Activated CD4-positive, alpha-beta memory T cell treated with anti-CD3 and anti-CD28 coated beads for 36 hours (primary cell): ENCODE measurements at regions not wholly inside any gene's neighbourhood (a gene's known extent, or its start where the extent isn't known, plus 50 kb on each side); places are given as distances from the start of the nearest gene placed in this dataset.
"Not testable (repeated sequence)": the region's sequence is repeated elsewhere in the genome, so short reads cannot be mapped to it uniquely, and the experiment has no call there.

Experiments
- CTCF ChIA-PET: fragments of 350-600 bp; sonication (Branson Sonifier 250); formaldehyde crosslinking; loops from one replicate; lab custom pipeline; 2021; ENCODE audit warnings: antibody characterized with exemption, inconsistent platforms; lab: Charles Lee
- POLR2A ChIA-PET: fragments of 350-600 bp; sonication (Branson Sonifier 250); formaldehyde crosslinking; loops from one replicate; lab custom pipeline; 2021; ENCODE audit warnings: antibody characterized with exemption; lab: Charles Lee
- DNase-seq: peaks from one replicate; pipeline ENCODE4 v3.0.0-alpha.2; 2020
- H3K27ac Mint-ChIP-seq: one replicate; pipeline ENCODE4 v1.8.0; 2021; ENCODE audit warnings: mixed read lengths
- H3K27me3 Mint-ChIP-seq: one replicate; pipeline ENCODE4 v1.8.0; 2021; ENCODE audit warnings: mixed read lengths
- H3K36me3 Mint-ChIP-seq: one replicate; pipeline ENCODE4 v1.8.0; 2021; ENCODE audit warnings: mixed read lengths
- H3K4me1 Mint-ChIP-seq: one replicate; pipeline ENCODE4 v1.8.0; 2021; ENCODE audit warnings: low read depth, mixed read lengths
- H3K4me3 Mint-ChIP-seq: one replicate; pipeline ENCODE4 v1.8.0; 2021; ENCODE audit warnings: mild to moderate bottlenecking, mixed read lengths
- H3K9me3 Mint-ChIP-seq: one replicate; pipeline ENCODE4 v1.8.0; 2021; ENCODE audit warnings: mixed read lengths
- intact Hi-C: fragments of 100-400 bp; cut with micrococcal nuclease; formaldehyde crosslinking; loops from one replicate; pipeline ENCODE4 v1.15.1; 2023

GRCh38 chr13:78041366-78041765 lies 122.7 kb upstream of the EDNRB start:
- intact Hi-C loops, CTCF ChIA-PET: not testable (repeated sequence)

GRCh38 chr13:78040205-78040830 lies 121.7 kb upstream of the EDNRB start:
- Mint-ChIP-seq H3K27me3 (no peaks in the 10 kb centered on the region), H3K9me3 (no peaks in the 10 kb centered on the region), H3K4me1 (no peaks in the 10 kb centered on the region), H3K27ac (no peak overlapping the region), H3K36me3 (no peaks in the 10 kb centered on the region), H3K4me3 (no peak overlapping the region)
- intact Hi-C loops: no loop called here
- no peak for DNase-seq
- POLR2A ChIA-PET: no interaction called here
- CTCF ChIA-PET: no interaction called here

More at GRCh38 chr13:78041366-78041765, 122.7 kb upstream of the EDNRB start:
- H3K27ac Mint-ChIP-seq, H3K4me3 Mint-ChIP-seq, H3K9me3 Mint-ChIP-seq, H3K36me3 Mint-ChIP-seq, DNase-seq, H3K4me1 Mint-ChIP-seq, H3K27me3 Mint-ChIP-seq, POLR2A ChIA-PET: not testable (repeated sequence)

- ChIA-PET POLR2A (no interaction called here), CTCF (no interaction called here)
- H3K36me3 Mint-ChIP-seq: no peaks in the 10 kb centered on the region
- H3K4me1 Mint-ChIP-seq: no peaks in the 10 kb centered on the region
- intact Hi-C loops: no loop called here
- H3K4me3 Mint-ChIP-seq: no peak overlapping the region
- DNase-seq: no peak
- peaks cover 2% of the 10 kb centered on the region for H3K27me3 Mint-ChIP-seq
- no peaks in the 10 kb centered on the region for H3K9me3 Mint-ChIP-seq
- H3K27ac Mint-ChIP-seq: no peak overlapping the region
Measured at GRCh38 chr13:78036841-78037240, 118.2 kb upstream of the EDNRB start.

- H3K36me3 Mint-ChIP-seq: no peaks in the 10 kb centered on the region
- no peak overlapping the region for H3K4me3 Mint-ChIP-seq
- H3K4me1 Mint-ChIP-seq: no peaks in the 10 kb centered on the region
- no peaks in the 10 kb centered on the region for H3K9me3 Mint-ChIP-seq
- CTCF ChIA-PET: interaction anchor here (1.1 kb wide), 1 partner anchor 102 kb away, joined by 3 read pairs; no protein-coding TSS in a partner anchor
- no peak overlapping the region for H3K27ac Mint-ChIP-seq
- intact Hi-C loops: no loop called here
- no peak for DNase-seq
- POLR2A ChIA-PET: no interaction called here
- peaks cover 3% of the 10 kb centered on the region for H3K27me3 Mint-ChIP-seq
Measured at GRCh38 chr13:78035500-78035899, 116.9 kb upstream of the EDNRB start.

- DNase-seq: no peak
- POLR2A ChIA-PET: no interaction called here
- H3K27ac Mint-ChIP-seq: no peak overlapping the region
- CTCF ChIA-PET: no interaction called here
- intact Hi-C loops: no loop called here
- H3K27me3 Mint-ChIP-seq: peaks cover 10% of the 10 kb centered on the region
- H3K9me3 Mint-ChIP-seq: no peaks in the 10 kb centered on the region
- no peaks in the 10 kb centered on the region for H3K4me1 Mint-ChIP-seq
- H3K36me3 Mint-ChIP-seq: no peaks in the 10 kb centered on the region
- no peak overlapping the region for H3K4me3 Mint-ChIP-seq
Measured at GRCh38 chr13:78033509-78033908, 114.9 kb upstream of the EDNRB start.

- ChIA-PET POLR2A (no interaction called here), CTCF (no interaction called here)
- Mint-ChIP-seq H3K27ac (no peak overlapping the region), H3K27me3 (peaks cover 10% of the 10 kb centered on the region), H3K4me3 (no peak overlapping the region), H3K9me3 (no peaks in the 10 kb centered on the region), H3K36me3 (no peaks in the 10 kb centered on the region), H3K4me1 (no peaks in the 10 kb centered on the region)
- DNase-seq: no peak
- intact Hi-C loops: no loop called here
Measured at GRCh38 chr13:78032132-78032531, 113.5 kb upstream of the EDNRB start.

- DNase-seq: no peak
- POLR2A ChIA-PET: no interaction called here
- Mint-ChIP-seq H3K27ac (no peak overlapping the region), H3K4me1 (no peaks in the 10 kb centered on the region), H3K36me3 (no peaks in the 10 kb centered on the region), H3K9me3 (no peaks in the 10 kb centered on the region), H3K4me3 (no peak overlapping the region), H3K27me3 (peaks cover 10% of the 10 kb centered on the region)
- intact Hi-C loops: no loop called here
- CTCF ChIA-PET: no interaction called here
Measured at GRCh38 chr13:78030341-78030896, 111.8 kb upstream of the EDNRB start.

- H3K4me3 Mint-ChIP-seq: no peak overlapping the region
- ChIA-PET CTCF (no interaction called here), POLR2A (no interaction called here)
- H3K27me3 Mint-ChIP-seq: peaks cover 10% of the 10 kb centered on the region
- no peaks in the 10 kb centered on the region for H3K9me3 Mint-ChIP-seq
- no peak for DNase-seq
- H3K27ac Mint-ChIP-seq: no peak overlapping the region
- no peaks in the 10 kb centered on the region for H3K36me3 Mint-ChIP-seq
- no peaks in the 10 kb centered on the region for H3K4me1 Mint-ChIP-seq
- intact Hi-C loops: loop anchor here (10.0 kb wide), 1 partner anchor 335 kb away; the partner anchor contains the start of gene SLAIN1
Measured at GRCh38 chr13:78029901-78030300, 111.3 kb upstream of the EDNRB start.

- Mint-ChIP-seq H3K27me3 (peaks cover 10% of the 10 kb centered on the region), H3K9me3 (no peaks in the 10 kb centered on the region), H3K27ac (no peak overlapping the region), H3K4me1 (no peaks in the 10 kb centered on the region), H3K36me3 (no peaks in the 10 kb centered on the region), H3K4me3 (no peak overlapping the region)
- intact Hi-C loops: loop anchor here (10.0 kb wide), 1 partner anchor 334 kb away; the partner anchor contains the start of gene SLAIN1
- ChIA-PET CTCF (no interaction called here), POLR2A (no interaction called here)
- no peak for DNase-seq
Measured at GRCh38 chr13:78028960-78029359, 110.3 kb upstream of the EDNRB start.

GRCh38 chr13:78024996-78025395 lies 106.4 kb upstream of the EDNRB start:
- Mint-ChIP-seq H3K27ac (no peak overlapping the region), H3K36me3 (no peaks in the 10 kb centered on the region), H3K9me3 (no peaks in the 10 kb centered on the region), H3K4me1 (peaks cover 7% of the 10 kb centered on the region), H3K27me3 (peaks cover 4% of the 10 kb centered on the region), H3K4me3 (no peak overlapping the region)
- ChIA-PET POLR2A (no interaction called here), CTCF (no interaction called here)
- intact Hi-C loops: loop anchor here (10.0 kb wide), 1 partner anchor 330 kb away; the partner anchor contains the start of gene SLAIN1
- DNase-seq: no peak

- Mint-ChIP-seq H3K27me3 (peaks cover 5% of the 10 kb centered on the region), H3K4me1 (peaks cover 7% of the 10 kb centered on the region), H3K36me3 (no peaks in the 10 kb centered on the region), H3K4me3 (no peak overlapping the region), H3K9me3 (no peaks in the 10 kb centered on the region), H3K27ac (no peak overlapping the region)
- intact Hi-C loops: loop anchor here (1.0 to 10.0 kb wide), 3 partner anchors 93 to 328 kb away; partner anchors contain the start of gene SLAIN1
- CTCF ChIA-PET: no interaction called here
- POLR2A ChIA-PET: no interaction called here
- peak; percentile 68 for DNase-seq
Measured at GRCh38 chr13:78022164-78022877, 103.7 kb upstream of the EDNRB start.

- Mint-ChIP-seq H3K27ac (no peak overlapping the region), H3K27me3 (peaks cover 5% of the 10 kb centered on the region), H3K4me3 (no peak overlapping the region), H3K9me3 (no peaks in the 10 kb centered on the region), H3K36me3 (no peaks in the 10 kb centered on the region), H3K4me1 (peaks cover 7% of the 10 kb centered on the region)
- intact Hi-C loops: loop anchor here (10.0 kb wide), 1 partner anchor 326 kb away; the partner anchor contains the start of gene SLAIN1
- no peak for DNase-seq
- CTCF ChIA-PET: no interaction called here
- POLR2A ChIA-PET: no interaction called here
Measured at GRCh38 chr13:78020861-78021260, 102.2 kb upstream of the EDNRB start.
